Activated CD8-positive, alpha-beta memory T cell treated with anti-CD3 and anti-CD28 coated beads, Interleukin-2, amount 10 ng/mL, durations not matched to agents 7 days and 5 days (primary cell): ENCODE measurements at regions not wholly inside any gene's neighbourhood (a gene's known extent, or its start where the extent isn't known, plus 50 kb on each side); places are given as distances from the start of the nearest gene placed in this dataset.
"Not testable (repeated sequence)": the region's sequence is repeated elsewhere in the genome, so short reads cannot be mapped to it uniquely, and the experiment has no call there.

Experiments
- ATAC-seq: fragments of 150-1000 bp; cut with Tn5 transposase; one replicate; pipeline ENCODE4 v1.10.0; 2021; ENCODE audit warnings: moderate library complexity
- CTCF ChIA-PET: fragments of 350-600 bp; sonication (Branson Sonifier 250); formaldehyde crosslinking; loops from one replicate; lab custom pipeline; 2021; ENCODE audit warnings: antibody characterized with exemption; lab: Charles Lee
- DNase-seq: peaks from one replicate; pipeline ENCODE4 v3.0.0-alpha.2; 2020
- H3K27ac Mint-ChIP-seq: one replicate; pipeline ENCODE4 v1.8.0; 2021; ENCODE audit warnings: mild to moderate bottlenecking, mixed read lengths
- H3K27me3 Mint-ChIP-seq: one replicate; pipeline ENCODE4 v1.8.0; 2021; ENCODE audit warnings: mixed read lengths
- H3K36me3 Mint-ChIP-seq: one replicate; pipeline ENCODE4 v1.8.0; 2021; ENCODE audit warnings: mild to moderate bottlenecking, mixed read lengths
- H3K4me1 Mint-ChIP-seq: one replicate; pipeline ENCODE4 v1.8.0; 2021; ENCODE audit warnings: mixed read lengths
- H3K4me3 Mint-ChIP-seq: one replicate; pipeline ENCODE4 v1.8.0; 2021; ENCODE audit warnings: mild to moderate bottlenecking, moderate library complexity, mixed read lengths
- H3K9me3 Mint-ChIP-seq: one replicate; pipeline ENCODE4 v1.8.0; 2022; ENCODE audit warnings: low read depth, mixed read lengths

- H3K4me3 Mint-ChIP-seq, H3K27me3 Mint-ChIP-seq, H3K4me1 Mint-ChIP-seq, H3K9me3 Mint-ChIP-seq, H3K36me3 Mint-ChIP-seq, DNase-seq, H3K27ac Mint-ChIP-seq, CTCF ChIA-PET, ATAC-seq: not testable (repeated sequence)
Measured at GRCh38 chr5:176041248-176041994, 73.3 kb upstream of the THOC3 start.

DNA sequence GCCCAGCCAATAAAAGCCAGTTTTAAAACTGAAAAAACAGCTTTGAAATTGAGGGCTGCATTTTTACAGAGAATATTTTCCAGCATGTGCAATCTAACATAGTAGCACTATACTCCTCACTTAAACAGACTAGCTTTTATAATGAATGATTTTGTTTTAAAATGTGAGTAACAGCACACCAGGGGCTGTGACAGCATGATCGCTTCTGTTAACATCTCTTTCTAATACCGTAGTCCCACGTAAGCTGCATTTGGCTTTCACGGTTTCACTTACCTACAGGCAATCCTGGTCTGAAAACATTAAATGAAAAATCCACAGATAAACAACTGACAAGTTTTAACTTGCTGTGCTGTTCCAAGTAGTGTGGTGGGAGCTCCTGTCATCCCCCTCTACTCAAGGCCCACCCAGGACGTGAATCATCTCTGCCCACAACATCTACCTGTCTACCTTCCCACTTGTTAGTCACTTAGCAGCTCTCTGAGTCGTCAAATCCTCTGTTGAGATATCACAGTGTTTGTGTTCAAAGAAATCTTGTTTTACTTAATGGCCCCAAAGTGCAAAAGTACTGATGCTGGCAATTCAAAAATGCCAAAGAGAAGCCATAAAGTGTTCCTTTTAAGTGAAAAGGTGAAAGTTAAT lies 74.0 kb upstream of the THOC3 start:
- H3K36me3 Mint-ChIP-seq, DNase-seq, H3K27ac Mint-ChIP-seq, H3K27me3 Mint-ChIP-seq, H3K4me3 Mint-ChIP-seq, CTCF ChIA-PET, ATAC-seq, H3K4me1 Mint-ChIP-seq, H3K9me3 Mint-ChIP-seq: not testable (repeated sequence)

DNA sequence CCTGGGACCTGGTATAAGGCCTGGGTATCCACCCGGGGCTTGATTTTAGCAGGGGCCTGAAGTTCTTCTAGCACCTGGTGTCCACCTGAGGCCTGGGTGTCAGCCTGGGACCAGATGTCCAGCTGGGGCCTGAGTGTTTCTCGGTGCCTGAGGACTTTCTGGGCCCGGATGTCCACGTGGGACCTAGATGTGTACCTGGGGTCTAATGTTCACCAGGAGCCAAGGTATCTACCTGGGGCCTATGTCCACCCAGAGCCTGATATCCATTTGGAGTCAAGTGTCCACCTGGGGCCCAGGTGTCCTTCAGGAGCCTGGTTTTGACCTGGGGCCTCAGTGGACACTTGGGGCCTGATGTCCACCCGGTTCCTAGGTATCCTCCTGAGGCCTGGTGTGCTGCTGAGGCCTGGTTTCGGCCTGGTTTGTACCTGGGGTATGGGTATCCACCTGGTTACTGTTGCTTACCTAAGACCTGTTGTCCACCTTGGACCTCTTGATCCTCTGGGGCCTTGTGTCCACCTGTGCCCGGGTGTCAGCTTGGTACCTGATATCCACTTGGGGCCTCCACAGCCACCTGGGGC lies 75.2 kb upstream of the THOC3 start:
- H3K27me3 Mint-ChIP-seq, H3K9me3 Mint-ChIP-seq, H3K4me3 Mint-ChIP-seq, H3K4me1 Mint-ChIP-seq, CTCF ChIA-PET, H3K36me3 Mint-ChIP-seq, DNase-seq, H3K27ac Mint-ChIP-seq, ATAC-seq: not testable (repeated sequence)

- not testable (repeated sequence) for ATAC-seq, H3K4me3 Mint-ChIP-seq
Measured at GRCh38 chr5:176043986-176044385, 75.9 kb upstream of the THOC3 start.

DNA sequence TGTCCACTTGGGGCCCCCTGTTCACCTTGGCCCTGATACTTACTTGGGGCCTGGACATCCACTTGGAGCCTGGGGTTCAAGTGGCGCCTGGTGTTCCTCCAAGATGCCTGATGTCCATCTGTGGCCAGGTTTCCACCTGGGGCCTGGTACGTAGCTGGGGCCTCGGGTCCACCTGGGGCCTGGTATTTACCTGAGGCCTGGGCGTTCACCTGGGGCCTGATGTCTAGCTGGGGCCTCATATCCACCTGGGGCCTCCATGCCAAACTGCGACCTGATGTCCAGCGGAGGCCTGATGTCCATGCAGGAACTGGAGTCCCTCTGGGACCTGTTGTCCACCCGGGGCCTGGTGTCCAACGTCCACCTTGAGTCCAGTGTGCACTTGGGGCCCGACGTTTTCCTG lies 76.3 kb upstream of the THOC3 start:
- H3K27ac Mint-ChIP-seq, H3K27me3 Mint-ChIP-seq, H3K4me3 Mint-ChIP-seq, DNase-seq, H3K36me3 Mint-ChIP-seq, H3K9me3 Mint-ChIP-seq, CTCF ChIA-PET, H3K4me1 Mint-ChIP-seq, ATAC-seq: not testable (repeated sequence)

More at GRCh38 chr5:176043986-176044385, 75.9 kb upstream of the THOC3 start:
- H3K9me3 Mint-ChIP-seq, H3K4me1 Mint-ChIP-seq, H3K27me3 Mint-ChIP-seq, H3K27ac Mint-ChIP-seq, H3K36me3 Mint-ChIP-seq, DNase-seq, CTCF ChIA-PET: not testable (repeated sequence)

DNA sequence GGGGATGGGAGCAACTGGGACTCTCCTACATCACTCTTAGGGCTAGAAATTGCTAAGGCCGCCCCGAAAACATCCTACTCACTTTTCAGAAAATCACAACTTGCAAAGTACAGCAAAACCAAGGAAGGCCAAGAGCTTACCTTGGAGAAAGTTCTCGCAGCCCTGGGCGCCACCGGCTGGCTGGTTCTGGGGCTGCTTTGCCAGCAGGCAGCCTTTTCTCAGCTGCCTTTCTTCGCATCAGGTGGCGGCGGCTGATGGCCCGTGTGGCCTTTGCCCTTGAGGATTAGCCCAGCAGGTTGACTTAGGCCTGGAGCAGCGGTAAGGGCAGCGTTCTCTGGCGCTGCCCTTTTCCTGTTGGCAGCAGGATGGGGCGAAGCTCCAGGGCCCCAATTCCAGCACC lies 77.3 kb upstream of the THOC3 start:
- not testable (repeated sequence) for H3K9me3 Mint-ChIP-seq

DNA sequence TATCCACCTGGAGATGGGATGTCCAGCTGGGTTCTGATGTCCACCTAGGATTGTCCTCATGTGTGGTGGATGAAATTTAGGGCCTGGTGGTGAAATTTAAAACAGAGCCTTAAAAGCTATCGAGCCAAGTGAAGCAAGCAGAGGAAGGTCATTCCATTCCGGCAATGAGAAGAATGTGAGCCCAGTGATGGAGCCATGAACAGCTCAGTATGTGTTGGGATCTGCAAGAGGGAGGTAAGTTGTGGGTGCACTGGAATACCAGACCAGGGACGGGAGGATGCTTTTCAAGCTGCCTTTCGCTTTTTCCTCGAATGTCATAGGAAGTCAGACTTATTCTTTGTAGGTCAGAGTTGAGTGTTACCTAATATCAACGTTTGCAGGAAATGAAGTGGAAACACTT lies 80.6 kb upstream of the THOC3 start:
- H3K4me1 Mint-ChIP-seq, H3K9me3 Mint-ChIP-seq, DNase-seq, H3K27ac Mint-ChIP-seq, H3K27me3 Mint-ChIP-seq, ATAC-seq, H3K4me3 Mint-ChIP-seq, CTCF ChIA-PET, H3K36me3 Mint-ChIP-seq: not testable (repeated sequence)

More for the DNA sequence above, 77.3 kb upstream of the THOC3 start:
- H3K27me3 Mint-ChIP-seq, H3K4me3 Mint-ChIP-seq, H3K27ac Mint-ChIP-seq, H3K4me1 Mint-ChIP-seq, ATAC-seq, H3K36me3 Mint-ChIP-seq, CTCF ChIA-PET, DNase-seq: not testable (repeated sequence)

- H3K27ac Mint-ChIP-seq, H3K27me3 Mint-ChIP-seq, CTCF ChIA-PET, H3K36me3 Mint-ChIP-seq, H3K4me1 Mint-ChIP-seq, DNase-seq, H3K4me3 Mint-ChIP-seq, H3K9me3 Mint-ChIP-seq: not testable (repeated sequence)
- peak; percentile 93 for ATAC-seq
Measured at GRCh38 chr5:176060472-176061268, 92.6 kb upstream of the THOC3 start.

DNA sequence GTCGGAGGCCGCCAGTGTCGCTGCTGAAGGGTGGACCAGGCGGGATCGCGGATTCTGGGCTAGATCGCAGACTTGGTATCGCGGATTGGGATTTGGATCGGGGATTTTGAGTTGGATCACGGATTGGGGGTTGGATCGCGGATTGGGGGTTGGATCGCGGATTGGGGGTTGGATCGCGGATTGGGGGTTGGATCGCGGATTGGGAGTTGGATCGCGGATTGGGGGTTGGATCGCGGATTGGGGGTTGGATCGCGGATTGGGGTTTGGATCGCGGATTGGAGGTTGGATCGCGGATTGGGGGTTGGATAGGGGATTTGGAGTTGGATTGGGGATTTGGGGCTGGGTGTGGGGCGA lies 93.1 kb upstream of the THOC3 start:
- H3K4me3 Mint-ChIP-seq, H3K27ac Mint-ChIP-seq, ATAC-seq, H3K9me3 Mint-ChIP-seq, DNase-seq, CTCF ChIA-PET, H3K4me1 Mint-ChIP-seq, H3K27me3 Mint-ChIP-seq, H3K36me3 Mint-ChIP-seq: not testable (repeated sequence)

DNA sequence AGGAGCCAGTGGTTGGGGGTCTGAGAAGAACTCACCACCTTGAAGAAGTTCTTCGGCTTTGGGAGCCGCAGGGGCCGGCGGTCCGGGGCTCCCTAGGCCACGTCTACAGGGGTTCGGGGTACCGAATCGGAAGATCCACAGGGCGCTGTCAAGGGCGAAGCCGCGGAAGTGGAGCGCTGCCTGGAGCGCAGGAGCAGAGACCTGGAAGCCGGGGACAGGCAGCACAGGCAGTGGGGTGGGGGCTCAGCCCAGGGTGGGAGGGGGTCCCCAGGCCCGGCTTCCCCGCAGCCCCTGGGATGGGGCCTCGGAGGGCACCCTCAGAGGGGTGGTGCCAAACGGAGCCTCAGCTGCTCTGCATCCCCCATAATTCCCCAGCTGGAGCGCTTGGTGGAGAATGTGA lies 93.5 kb upstream of the THOC3 start:
- H3K4me3 Mint-ChIP-seq, ATAC-seq, H3K9me3 Mint-ChIP-seq, DNase-seq, H3K27ac Mint-ChIP-seq, H3K36me3 Mint-ChIP-seq, H3K4me1 Mint-ChIP-seq, CTCF ChIA-PET, H3K27me3 Mint-ChIP-seq: not testable (repeated sequence)

DNA sequence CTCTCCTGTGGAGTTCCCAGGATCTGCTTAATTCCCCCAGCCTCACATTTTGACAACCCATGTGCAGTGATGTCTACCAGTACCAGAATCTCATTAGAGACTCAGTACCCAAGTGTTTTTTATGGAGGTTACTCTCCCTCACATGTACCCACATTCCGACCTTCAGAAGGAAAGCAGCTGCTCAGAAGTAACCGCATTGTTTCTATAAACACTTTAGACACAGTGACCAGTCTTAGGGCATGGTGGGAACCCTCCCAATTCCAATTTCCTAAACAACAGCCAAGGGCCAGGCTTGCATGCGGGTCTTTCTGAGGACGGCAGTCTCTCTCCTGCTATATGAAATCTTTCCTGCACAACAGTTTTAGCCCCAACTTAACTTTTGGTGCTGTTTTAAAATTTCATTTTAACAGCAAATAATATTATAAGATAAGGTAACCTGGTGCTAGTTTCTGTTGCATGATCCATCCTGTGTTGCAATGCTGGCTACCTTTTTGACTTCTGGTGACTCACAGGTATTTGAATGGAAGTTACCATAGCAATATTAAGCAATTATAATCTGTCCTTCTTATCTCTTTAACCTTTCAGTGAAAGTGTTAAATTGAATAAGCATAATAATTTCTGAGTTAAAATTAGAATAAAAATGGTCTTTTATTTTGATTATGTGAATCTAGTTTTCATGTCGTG lies 98.3 kb upstream of the THOC3 start:
- DNase-seq, H3K9me3 Mint-ChIP-seq, H3K27me3 Mint-ChIP-seq, H3K36me3 Mint-ChIP-seq, CTCF ChIA-PET, H3K4me1 Mint-ChIP-seq, H3K27ac Mint-ChIP-seq, H3K4me3 Mint-ChIP-seq, ATAC-seq: not testable (repeated sequence)

- CTCF ChIA-PET, H3K4me3 Mint-ChIP-seq, H3K27me3 Mint-ChIP-seq, ATAC-seq, H3K27ac Mint-ChIP-seq, H3K36me3 Mint-ChIP-seq, H3K9me3 Mint-ChIP-seq, H3K4me1 Mint-ChIP-seq, DNase-seq: not testable (repeated sequence)
Measured at GRCh38 chr5:176067162-176067561, 99.0 kb upstream of the THOC3 start.

DNA sequence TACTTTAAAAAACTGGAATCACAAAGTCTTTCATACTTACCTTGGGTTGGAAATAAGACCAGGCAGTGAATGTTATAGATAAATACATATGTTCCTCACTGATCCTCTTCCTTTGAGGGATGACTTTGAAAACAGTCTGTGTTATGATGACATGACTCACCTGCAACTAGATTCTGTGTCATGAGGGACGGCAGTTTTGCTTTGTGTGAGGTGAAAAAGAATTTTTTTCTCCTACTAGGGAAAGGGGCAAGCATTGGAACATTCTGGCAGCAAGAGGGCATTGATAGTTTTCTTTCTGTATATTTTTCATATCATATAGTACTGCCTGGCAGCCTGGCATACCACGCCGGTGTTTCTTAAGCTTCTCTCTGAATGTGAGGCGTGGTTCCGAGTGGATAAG lies 99.8 kb upstream of the THOC3 start:
- DNase-seq, H3K4me1 Mint-ChIP-seq, ATAC-seq: not testable (repeated sequence)

More for the DNA sequence above, 99.8 kb upstream of the THOC3 start:
- H3K4me3 Mint-ChIP-seq, H3K36me3 Mint-ChIP-seq, H3K27me3 Mint-ChIP-seq, H3K27ac Mint-ChIP-seq, CTCF ChIA-PET, H3K9me3 Mint-ChIP-seq: not testable (repeated sequence)
